Astrocyte (in vitro differentiated cells and primary cell): ENCODE measurements at regions not wholly inside any gene's neighbourhood (a gene's known extent, or its start where the extent isn't known, plus 50 kb on each side); places are given as distances from the start of the nearest gene placed in this dataset.
"Not testable (repeated sequence)": the region's sequence is repeated elsewhere in the genome, so short reads cannot be mapped to it uniquely, and the experiment has no call there.

Experiments
- DNase-seq: peaks from one replicate; pipeline ENCODE4 v3.0.0-alpha.2; 2010; ENCODE audit warnings: low read depth
- FAIRE-seq: peaks from 2 replicates; lab custom pipeline; 2011; peaks lifted over from hg19 to GRCh38; lab: Jason Lieb, UNC
- H2AFZ ChIP-seq: 2 replicates; pipeline ENCODE4 v1.6.0; 2012; ENCODE audit warnings: low read depth, low read length, inconsistent platforms
- H3K27ac ChIP-seq: 2 replicates; pipeline ENCODE4 v1.5.1; 2011; ENCODE audit warnings: low read depth, low read length, inconsistent platforms
- H3K27me3 ChIP-seq: 2 replicates; pipeline ENCODE4 v1.6.0; 2011; ENCODE audit warnings: low read length, inconsistent platforms; ENCODE audit not compliant: insufficient read depth
- H3K36me3 ChIP-seq: 2 replicates; pipeline ENCODE4 v1.5.1; 2011; ENCODE audit warnings: low read length, inconsistent platforms; ENCODE audit not compliant: insufficient read depth
- H3K4me1 ChIP-seq: 2 replicates; pipeline ENCODE4 v1.5.1; 2011; ENCODE audit warnings: low read length, inconsistent platforms; ENCODE audit not compliant: insufficient read depth
- H3K4me2 ChIP-seq: 2 replicates; pipeline ENCODE4 v1.6.0; 2012; ENCODE audit warnings: low read length, inconsistent platforms
- H3K4me3 ChIP-seq: 2 replicates; pipeline ENCODE4 v1.5.1; 2011; ENCODE audit warnings: low read depth, mild to moderate bottlenecking, low read length, inconsistent platforms; ENCODE audit not compliant: insufficient read depth
- H3K79me2 ChIP-seq: 2 replicates; pipeline ENCODE4 v1.6.0; 2012; ENCODE audit warnings: mild to moderate bottlenecking, low read length, inconsistent platforms; ENCODE audit not compliant: insufficient read depth
- H3K9ac ChIP-seq: 2 replicates; pipeline ENCODE4 v1.6.0; 2012; ENCODE audit warnings: mild to moderate bottlenecking, low read length, inconsistent platforms
- H3K9me3 ChIP-seq: 2 replicates; pipeline ENCODE4 v1.5.1; 2012; ENCODE audit warnings: low read depth, mild to moderate bottlenecking, low read length, inconsistent platforms; ENCODE audit not compliant: insufficient read depth
- H4K20me1 ChIP-seq: 2 replicates; pipeline ENCODE4 v1.6.0; 2012; ENCODE audit warnings: low read length, inconsistent platforms; ENCODE audit not compliant: insufficient read depth
- H3K27ac Mint-ChIP-seq: one replicate; pipeline ENCODE4 v1.8.0; 2021; ENCODE audit warnings: mild to moderate bottlenecking, mixed read lengths; ENCODE audit not compliant: unreplicated experiment
- H3K27me3 Mint-ChIP-seq: one replicate; pipeline ENCODE4 v1.8.0; 2021; ENCODE audit warnings: low read depth, mixed read lengths; ENCODE audit not compliant: unreplicated experiment
- H3K36me3 Mint-ChIP-seq: one replicate; pipeline ENCODE4 v1.8.0; 2021; ENCODE audit warnings: low read depth, mixed read lengths; ENCODE audit not compliant: unreplicated experiment
- H3K4me1 Mint-ChIP-seq: one replicate; pipeline ENCODE4 v1.8.0; 2021; ENCODE audit warnings: low read depth, mixed read lengths; ENCODE audit not compliant: unreplicated experiment
- H3K4me3 Mint-ChIP-seq: one replicate; pipeline ENCODE4 v1.8.0; 2021; ENCODE audit warnings: mild to moderate bottlenecking, moderate library complexity, mixed read lengths; ENCODE audit not compliant: unreplicated experiment
- H3K9me3 Mint-ChIP-seq: one replicate; pipeline ENCODE4 v1.8.0; 2021; ENCODE audit warnings: mild to moderate bottlenecking, mixed read lengths; ENCODE audit not compliant: unreplicated experiment
- EZH2 ChIP-seq: IDR thresholded peaks from 2 replicates; pipeline ENCODE4 v1.6.1; 2012; ENCODE audit warnings: mild to moderate bottlenecking, low read length, inconsistent platforms; ENCODE audit not compliant: insufficient read depth
- TF ChIP-seq, protein P1 (sequence below): IDR thresholded peaks from 2 replicates; pipeline ENCODE4 v1.5.1; 2011; ENCODE audit warnings: low read depth, mild to moderate bottlenecking, inconsistent platforms, low read length, moderate library complexity; ENCODE audit not compliant: insufficient read depth

- Histone ChIP-seq H3K36me3 (no peaks in the 10 kb centered on the region), H3K4me3 (no peak overlapping the region), H3K4me2 (no peak overlapping the region), H3K79me2 (no peaks in the 10 kb centered on the region), H2AFZ (no peak overlapping the region), H3K9me3 (no peaks in the 10 kb centered on the region), H4K20me1 (no peaks in the 10 kb centered on the region), H3K4me1 (no peaks in the 10 kb centered on the region), H3K9ac (no peak overlapping the region), H3K27me3 (no peaks in the 10 kb centered on the region), H3K27ac (no peak overlapping the region)
- H3K27ac Mint-ChIP-seq, result no peak overlapping the region
- H3K36me3 Mint-ChIP-seq, result no peaks in the 10 kb centered on the region
- H3K9me3 Mint-ChIP-seq, result no peaks in the 10 kb centered on the region
- DNase-seq, result no peak
- no peaks in the 10 kb centered on the region for H3K4me1 Mint-ChIP-seq
- H3K4me3 Mint-ChIP-seq, result no peak overlapping the region
- no peaks in the 10 kb centered on the region for H3K27me3 Mint-ChIP-seq
- FAIRE-seq, result no peak
- TF ChIP-seq, protein P1, sequence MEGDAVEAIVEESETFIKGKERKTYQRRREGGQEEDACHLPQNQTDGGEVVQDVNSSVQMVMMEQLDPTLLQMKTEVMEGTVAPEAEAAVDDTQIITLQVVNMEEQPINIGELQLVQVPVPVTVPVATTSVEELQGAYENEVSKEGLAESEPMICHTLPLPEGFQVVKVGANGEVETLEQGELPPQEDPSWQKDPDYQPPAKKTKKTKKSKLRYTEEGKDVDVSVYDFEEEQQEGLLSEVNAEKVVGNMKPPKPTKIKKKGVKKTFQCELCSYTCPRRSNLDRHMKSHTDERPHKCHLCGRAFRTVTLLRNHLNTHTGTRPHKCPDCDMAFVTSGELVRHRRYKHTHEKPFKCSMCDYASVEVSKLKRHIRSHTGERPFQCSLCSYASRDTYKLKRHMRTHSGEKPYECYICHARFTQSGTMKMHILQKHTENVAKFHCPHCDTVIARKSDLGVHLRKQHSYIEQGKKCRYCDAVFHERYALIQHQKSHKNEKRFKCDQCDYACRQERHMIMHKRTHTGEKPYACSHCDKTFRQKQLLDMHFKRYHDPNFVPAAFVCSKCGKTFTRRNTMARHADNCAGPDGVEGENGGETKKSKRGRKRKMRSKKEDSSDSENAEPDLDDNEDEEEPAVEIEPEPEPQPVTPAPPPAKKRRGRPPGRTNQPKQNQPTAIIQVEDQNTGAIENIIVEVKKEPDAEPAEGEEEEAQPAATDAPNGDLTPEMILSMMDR, result no peak
- no peak for TF ChIP-seq EZH2
These were observed 154.3 kb upstream of the SEMA3D start for GRCh38 chr7:85341121-85341520.

- no peak overlapping the region for H3K4me3 Mint-ChIP-seq
- DNase-seq (no peak), FAIRE-seq (no peak)
- Histone ChIP-seq H4K20me1 (no peaks in the 10 kb centered on the region), H3K4me2 (no peak overlapping the region), H3K4me1 (no peaks in the 10 kb centered on the region), H3K36me3 (no peaks in the 10 kb centered on the region), H3K9ac (no peak overlapping the region), H3K27me3 (no peaks in the 10 kb centered on the region), H2AFZ (no peak overlapping the region), H3K79me2 (no peaks in the 10 kb centered on the region), H3K27ac (no peak overlapping the region), H3K4me3 (no peak overlapping the region), H3K9me3 (no peaks in the 10 kb centered on the region)
- H3K9me3 Mint-ChIP-seq, result no peaks in the 10 kb centered on the region
- H3K27me3 Mint-ChIP-seq, result no peaks in the 10 kb centered on the region
- H3K27ac Mint-ChIP-seq, result no peak overlapping the region
- no peaks in the 10 kb centered on the region for H3K36me3 Mint-ChIP-seq
- H3K4me1 Mint-ChIP-seq, result no peaks in the 10 kb centered on the region
- TF ChIP-seq, protein P1, result no peak
- no peak for TF ChIP-seq EZH2
These were observed 149.2 kb upstream of the SEMA3D start for GRCh38 chr7:85336086-85336485.

DNA sequence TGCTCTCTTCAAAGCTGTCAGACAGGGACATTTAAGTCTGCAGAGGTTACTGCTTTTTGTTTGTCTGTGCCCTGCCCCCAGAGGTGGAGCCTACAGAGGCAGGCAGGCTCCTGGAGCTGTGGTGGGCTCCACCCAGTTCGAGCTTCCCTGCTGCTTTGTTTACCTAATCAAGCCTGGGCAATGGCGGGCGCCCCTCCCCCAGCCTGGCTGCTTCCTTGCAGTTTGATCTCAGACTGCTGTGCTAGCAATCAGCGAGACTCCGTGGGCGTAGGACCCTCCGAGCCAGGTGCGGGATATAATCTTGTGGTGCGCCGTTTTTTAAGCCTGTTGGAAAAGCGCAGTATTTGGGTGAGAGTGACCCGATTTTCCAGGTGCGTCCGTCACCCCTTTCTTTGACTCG, 148.3 kb upstream of the SEMA3D start:
- H3K27ac Mint-ChIP-seq, H3K27me3 Mint-ChIP-seq, H3K4me1 ChIP-seq, H3K4me2 ChIP-seq, H3K27me3 ChIP-seq, H3K79me2 ChIP-seq, H3K36me3 ChIP-seq, H3K36me3 Mint-ChIP-seq, H3K9ac ChIP-seq, FAIRE-seq, H3K9me3 Mint-ChIP-seq, H3K9me3 ChIP-seq, H3K4me3 ChIP-seq, H4K20me1 ChIP-seq, H3K4me3 Mint-ChIP-seq, H3K27ac ChIP-seq, H3K4me1 Mint-ChIP-seq, DNase-seq, H2AFZ ChIP-seq: not testable (repeated sequence)
